ENCODE measurements at regions not wholly inside any gene's neighbourhood (a gene's known extent, or its start where the extent isn't known, plus 50 kb on each side); places are given as distances from the start of the nearest gene placed in this dataset.

GRCh38 chr21:19010251-19010650 lies 606.7 kb upstream of the TMPRSS15 start:
- no peak for TF ChIP-seq EZH2 (IDR thresholded peaks at IDR 0.05; ENCODE audit: borderline replicate concordance, low read depth, low read length)
- TF ChIP-seq TCF7 (IDR thresholded peaks at IDR 0.05; ENCODE audit: borderline replicate concordance), result no peak
- TF ChIP-seq E2F4 (CRISPR knock-in tag; IDR thresholded peaks at IDR 0.05; ENCODE audit: low read depth), result no peak
- no peak for TF ChIP-seq CEBPB (tag; IDR thresholded peaks at IDR 0.05)
- no peak for TF ChIP-seq KAT8 (IDR thresholded peaks at IDR 0.05; ENCODE audit: low read depth)
- TF ChIP-seq HNRNPK (IDR thresholded peaks at IDR 0.05; ENCODE audit: low read depth, low read length, poor library complexity, severe bottlenecking), result no peak

Data from K562 (cell line).